ENCODE measurements at regions not wholly inside any gene's neighbourhood (a gene's known extent, or its start where the extent isn't known, plus 50 kb on each side); places are given as distances from the start of the nearest gene placed in this dataset.

DNA sequence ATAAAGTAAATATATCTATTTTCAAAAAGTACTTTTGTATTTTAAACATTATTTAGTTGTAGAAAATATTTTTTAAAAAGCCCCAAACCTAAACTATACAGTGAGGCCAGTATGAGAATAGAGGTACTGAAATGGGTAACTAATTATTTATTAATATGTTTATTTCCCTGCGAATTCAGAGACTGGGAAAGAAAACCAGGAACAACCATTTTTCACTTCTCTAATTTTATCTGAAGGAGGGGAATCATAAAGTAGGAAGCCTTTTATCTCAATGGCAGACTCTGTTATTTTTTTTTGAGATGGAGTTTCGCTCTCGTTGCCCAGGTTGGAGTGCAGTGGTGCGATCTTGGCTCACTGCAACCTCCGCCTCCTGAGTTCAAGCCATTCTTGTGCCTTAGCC, 63.6 kb upstream of the TRAK1 start:
- ChIA-PET POLR2A (interaction anchor here (0.7 to 4.8 kb wide), 5 partner anchors 8 to 47 kb away, joined by 3 to 30 read pairs (median 8); no protein-coding TSS in a partner anchor), CTCF (ENCODE audit: unreplicated experiment) (no interaction called here)
- H2AFZ ChIP-seq (ENCODE audit: low read length): no peak overlapping the region
- peaks cover 97% of the 10 kb centered on the region for H3K79me2 ChIP-seq (ENCODE audit: insufficient read depth, low read depth, low read length)
- H3K4me3 ChIP-seq (ENCODE audit: low read depth, low read length, poor library complexity, severe bottlenecking): no peak overlapping the region
- H3K9me3 ChIP-seq (ENCODE audit: low read length): no peaks in the 10 kb centered on the region
- no peak overlapping the region for H3K27ac ChIP-seq (ENCODE audit: low read depth, low read length, poor library complexity, severe bottlenecking)
- no peak overlapping the region for H3K4me2 ChIP-seq (ENCODE audit: low read length)
- H3K4me1 ChIP-seq (ENCODE audit: insufficient read depth, low read length, poor library complexity, severe bottlenecking): peaks cover 47% of the 10 kb centered on the region
- no peak for TF ChIP-seq CTCF (conservative IDR thresholded peaks at IDR 0.05; ENCODE audit: low read length)
- no peak for TF ChIP-seq EZH2phosphoT487 (IDR thresholded peaks at IDR 0.05; ENCODE audit: borderline replicate concordance, low read depth, low read length)
- intact Hi-C loops (cut with micrococcal nuclease; ENCODE audit: unreplicated experiment): no loop called here
- peaks cover 23% of the 10 kb centered on the region for H4K20me1 ChIP-seq (ENCODE audit: insufficient read depth, low read length)
- H3K9me2 ChIP-seq (ENCODE audit: insufficient read depth, low read length): no peaks in the 10 kb centered on the region
- DNase-seq (ENCODE audit: low spot score): no peak
- peaks cover 14% of the 10 kb centered on the region for H3K36me3 ChIP-seq (ENCODE audit: insufficient read depth, low read length)
- BruUV-seq (replicated peaks): no TSS peak

DNA sequence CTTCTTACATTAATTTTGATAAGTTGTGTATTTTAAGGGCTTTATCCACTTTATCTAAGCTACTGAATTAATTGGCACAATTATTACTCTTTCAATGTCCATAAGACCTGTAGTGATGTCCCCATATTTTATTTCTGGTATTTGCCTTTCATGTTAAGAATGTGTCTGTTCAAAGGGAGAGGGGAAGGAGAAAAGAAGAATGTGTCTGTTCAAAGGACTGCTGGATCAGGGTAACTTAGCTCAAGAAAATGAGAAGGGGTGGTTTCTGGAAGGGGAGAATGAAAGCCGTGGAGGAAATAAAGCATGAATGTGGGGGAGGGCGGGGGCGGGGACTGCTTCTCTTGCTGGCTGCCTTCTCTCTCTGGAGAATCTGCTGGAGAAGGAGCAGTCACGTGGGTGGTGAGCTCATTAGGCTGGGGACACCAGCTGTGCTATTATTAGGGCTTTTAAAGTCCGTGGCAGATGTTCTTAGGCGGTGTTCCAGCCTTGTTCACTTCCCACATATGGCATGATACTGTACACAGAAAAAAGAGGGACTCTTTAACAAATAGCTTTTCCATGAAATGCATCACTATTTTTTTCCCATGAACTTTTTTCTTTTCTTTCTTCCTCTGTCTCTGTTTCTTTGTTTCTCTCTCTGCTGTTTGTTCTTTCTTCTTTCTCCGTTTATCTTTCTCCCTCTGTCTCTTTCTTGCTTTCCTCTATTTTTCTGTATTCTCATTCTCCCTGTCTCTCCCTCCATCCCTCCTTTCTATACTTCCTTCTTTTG, 63.7 kb upstream of the ULK4 start:
- peak overlapping the region; percentile 47 for H3K4me3 ChIP-seq (ENCODE audit: low read depth, low read length, poor library complexity, severe bottlenecking)
- H2AFZ ChIP-seq (ENCODE audit: low read length): no peak overlapping the region
- H3K4me1 ChIP-seq (ENCODE audit: insufficient read depth, low read length, poor library complexity, severe bottlenecking): peaks cover 59% of the 10 kb centered on the region
- TF ChIP-seq EZH2phosphoT487 (IDR thresholded peaks at IDR 0.05; ENCODE audit: borderline replicate concordance, low read depth, low read length): no peak
- TF ChIP-seq CTCF (conservative IDR thresholded peaks at IDR 0.05; ENCODE audit: low read length): no peak
- intact Hi-C loops (cut with micrococcal nuclease; ENCODE audit: unreplicated experiment): no loop called here
- H4K20me1 ChIP-seq (ENCODE audit: insufficient read depth, low read length): peaks cover 37% of the 10 kb centered on the region
- H3K9me3 ChIP-seq (ENCODE audit: low read length): no peaks in the 10 kb centered on the region
- BruUV-seq (replicated peaks): no TSS peak
- POLR2A ChIA-PET: interaction anchor here (0.6 to 4.8 kb wide), 9 partner anchors 10 to 184 kb away, joined by 3 to 30 read pairs (median 5); no protein-coding TSS in a partner anchor
- CTCF ChIA-PET (ENCODE audit: unreplicated experiment): interaction anchor here (0.7 kb wide), 1 partner anchor 13 kb away, joined by 3 read pairs; no protein-coding TSS in a partner anchor
- H3K27ac ChIP-seq (ENCODE audit: low read depth, low read length, poor library complexity, severe bottlenecking): peak overlapping the region; percentile 40
- H3K79me2 ChIP-seq (ENCODE audit: insufficient read depth, low read depth, low read length): peaks cover 100% of the 10 kb centered on the region
- DNase-seq (ENCODE audit: low spot score): peak; percentile 55
- no peaks in the 10 kb centered on the region for H3K9me2 ChIP-seq (ENCODE audit: insufficient read depth, low read length)
- H3K36me3 ChIP-seq (ENCODE audit: insufficient read depth, low read length): peaks cover 31% of the 10 kb centered on the region
- H3K4me2 ChIP-seq (ENCODE audit: low read length): peak overlapping the region; percentile 75
